ENCODE measurements at regions not wholly inside any gene's neighbourhood (a gene's known extent, or its start where the extent isn't known, plus 50 kb on each side); places are given as distances from the start of the nearest gene placed in this dataset.
A peak's percentile ranks its signal among the peaks of the same experiment; 100 is the strongest.

DNA sequence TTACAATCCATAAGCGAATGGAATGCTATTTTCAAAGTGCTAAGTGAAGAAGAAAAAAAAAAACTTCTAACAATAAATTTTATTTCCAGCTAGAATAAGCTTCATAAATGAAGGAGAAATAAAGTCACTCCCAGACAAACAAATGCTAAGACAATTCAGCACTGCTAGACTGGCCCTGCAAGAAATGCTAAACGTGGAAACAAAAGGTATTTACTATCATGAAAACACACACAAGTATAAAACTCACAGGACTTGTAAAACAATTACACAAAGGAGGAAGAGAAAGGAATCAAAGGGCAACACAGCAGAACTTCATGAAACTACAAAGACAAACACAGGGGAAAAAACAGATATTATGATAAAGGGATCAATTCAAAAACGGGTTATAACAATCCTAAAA, 85.8 kb upstream of the NELL2 start:
- no peak for DNase-seq (ENCODE audit: low spot score)

DNA sequence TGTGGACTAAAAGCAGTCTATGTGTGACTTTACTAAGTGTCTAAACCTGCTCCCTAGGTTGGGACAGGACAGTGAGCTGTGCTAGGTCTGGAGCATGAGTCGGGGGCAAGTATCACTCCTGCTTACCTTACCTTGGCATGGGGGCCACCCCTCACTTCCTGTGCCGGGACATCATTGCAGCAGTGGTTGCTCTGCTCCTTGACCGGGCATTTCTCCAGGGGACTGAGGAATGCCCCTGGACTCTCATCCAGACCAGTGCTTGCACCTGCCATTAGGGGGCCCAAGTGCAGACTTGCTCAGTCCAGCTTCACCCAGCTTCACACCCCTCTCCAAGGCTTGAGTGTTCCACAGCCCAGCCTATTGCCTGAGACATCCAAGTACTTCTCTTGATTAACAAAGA, 84.7 kb upstream of the NELL2 start:
- no peak for DNase-seq (ENCODE audit: low spot score)

DNA sequence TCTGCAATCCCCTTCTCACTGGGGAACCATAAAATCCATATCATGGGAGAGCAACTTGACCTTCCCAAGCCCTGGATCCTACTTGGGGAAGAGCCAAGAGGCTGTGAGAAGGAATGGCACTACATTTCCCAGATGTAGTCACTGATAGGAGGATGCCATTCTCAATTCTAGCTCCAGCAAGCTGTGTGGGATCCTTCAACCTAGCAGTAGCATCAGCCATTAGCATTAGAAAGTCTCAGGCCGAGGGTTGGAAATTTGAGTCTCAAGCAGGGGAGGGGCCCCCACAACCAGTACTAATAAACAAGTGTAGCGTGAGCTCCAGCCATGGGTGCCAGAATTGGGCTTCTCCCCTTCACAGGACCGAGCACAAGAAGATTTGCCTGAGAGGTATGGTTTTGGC, 84.3 kb upstream of the NELL2 start:
- DNase-seq (ENCODE audit: low spot score) = no peak

DNA sequence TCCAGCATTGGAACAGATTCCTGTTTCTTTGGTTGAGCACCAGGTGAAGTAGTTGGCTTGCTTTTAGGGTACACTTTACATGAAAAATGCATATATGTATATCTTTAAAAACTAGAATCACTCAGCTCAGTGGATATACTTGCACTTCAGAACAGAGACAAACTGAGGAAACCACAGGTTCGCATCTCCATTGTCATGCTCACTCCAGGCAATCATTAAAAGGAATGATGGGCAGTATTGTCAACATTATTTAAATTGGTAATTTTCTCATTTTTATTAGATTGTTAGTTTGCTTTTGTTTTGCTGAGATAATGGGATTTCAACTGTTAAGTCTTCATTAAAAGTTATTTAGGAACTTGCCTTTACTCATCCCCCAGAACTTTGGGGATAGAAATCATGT, 71.0 kb upstream of the NELL2 start:
- DNase-seq (ENCODE audit: low spot score) = no peak

DNA sequence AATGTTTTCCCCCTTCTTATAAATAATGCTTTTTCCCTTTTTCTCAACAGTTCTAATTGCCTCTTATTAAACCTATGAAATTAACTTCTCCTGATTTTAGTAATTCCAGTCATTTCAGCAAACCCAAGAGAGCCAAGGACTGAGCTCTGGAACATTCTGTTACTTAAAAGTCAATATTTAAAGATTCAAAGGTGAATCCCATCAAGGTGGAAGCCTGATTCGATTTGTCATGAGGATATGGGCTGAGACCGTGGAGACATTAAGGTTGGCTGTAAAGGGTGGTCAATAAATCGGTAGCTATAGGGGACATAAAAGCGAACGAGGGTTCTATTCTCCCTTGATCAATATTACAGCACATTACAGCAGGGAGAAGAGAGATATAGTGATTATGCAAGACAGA, 66.6 kb upstream of the NELL2 start:
- no peak for DNase-seq (ENCODE audit: low spot score)

DNA sequence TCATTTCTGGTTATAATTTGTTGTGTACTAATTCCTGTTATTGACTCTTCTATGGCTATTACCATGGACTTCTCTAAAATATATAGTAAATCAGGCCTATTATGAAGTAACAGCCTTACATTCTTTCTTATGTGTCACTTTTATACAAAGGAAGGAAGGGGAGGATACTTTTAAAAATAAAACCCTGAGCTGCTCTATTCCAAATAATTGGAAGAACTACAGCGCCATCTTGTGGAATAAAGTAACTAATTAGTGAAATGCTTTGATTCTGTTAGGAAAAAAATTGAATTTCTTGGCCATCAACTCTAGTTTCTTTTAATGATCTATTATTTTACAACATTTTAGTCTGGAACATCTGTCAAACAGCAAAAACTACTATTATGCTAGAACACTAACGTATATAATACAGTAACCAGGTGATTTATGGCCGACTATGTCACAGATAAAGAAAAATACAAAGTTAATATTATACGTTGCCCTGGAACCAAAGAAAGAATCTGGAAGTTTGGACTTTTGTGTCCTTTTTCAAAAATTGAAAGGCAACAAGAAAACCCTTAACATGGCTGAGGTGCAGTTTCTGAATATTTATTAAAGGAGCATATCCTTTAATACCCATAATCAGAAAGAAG, 55.0 kb upstream of the NELL2 start:
- peak; percentile 20 for DNase-seq (ENCODE audit: low spot score)

DNA sequence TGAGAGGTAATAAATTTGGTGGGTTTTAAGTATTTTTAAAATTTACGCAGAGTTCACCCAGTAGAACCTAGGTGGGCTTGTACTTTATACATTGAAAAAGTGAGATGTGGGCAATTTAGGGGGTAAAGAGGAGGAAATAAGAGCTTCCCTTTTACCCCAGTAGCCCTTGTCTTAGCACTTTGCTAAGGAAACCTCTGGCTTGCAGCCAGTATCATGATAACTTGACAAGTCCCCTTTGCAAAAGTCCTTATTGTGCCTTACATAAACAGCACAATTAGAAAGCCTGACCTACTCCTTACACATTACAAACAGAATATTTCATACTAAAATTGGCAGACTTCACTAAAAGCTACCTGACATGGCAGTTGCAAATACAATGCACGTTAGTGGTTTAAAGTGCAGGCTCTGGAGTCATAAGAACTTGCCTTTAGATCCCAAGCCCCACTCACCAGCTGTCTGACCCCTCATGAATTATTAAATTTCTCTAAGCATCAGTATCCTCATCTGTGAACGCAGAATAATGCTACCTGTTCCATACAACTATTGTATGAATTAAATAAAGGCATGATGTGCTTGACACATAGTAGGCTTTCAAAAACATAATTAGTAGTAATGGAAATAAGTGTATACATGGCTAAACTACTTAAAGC, 53.2 kb upstream of the NELL2 start:
- no peak for DNase-seq (ENCODE audit: low spot score)
